Choroid plexus epithelial cell (primary cell): ENCODE measurements at regions not wholly inside any gene's neighbourhood (a gene's known extent, or its start where the extent isn't known, plus 50 kb on each side); places are given as distances from the start of the nearest gene placed in this dataset.
A peak's percentile ranks its signal among the peaks of the same experiment; 100 is the strongest.

Experiments used
- DNase-seq: peaks from one replicate; pipeline ENCODE4 v3.0.0-alpha.2; 2010; ENCODE audit warnings: low read depth
- H3K4me3 ChIP-seq: 2 replicates; pipeline ENCODE4 v1.5.1; 2011; ENCODE audit warnings: low read depth, mild to moderate bottlenecking, control low read depth, low read length, moderate library complexity
- CTCF ChIP-seq: conservative IDR thresholded peaks from 2 replicates; pipeline ENCODE4 v1.5.1; 2011; ENCODE audit warnings: low read depth, mild to moderate bottlenecking, control low read depth, inconsistent platforms, low read length, moderate library complexity

- peak; percentile 15 for DNase-seq
- no peak overlapping the region for H3K4me3 ChIP-seq
- no peak for TF ChIP-seq CTCF
These were observed 349.9 kb downstream of the C12orf50 start for GRCh38 chr12:87679251-87679650.

GRCh38 chr12:87678453-87678852 is 350.7 kb downstream of the C12orf50 start:
- no peak overlapping the region for H3K4me3 ChIP-seq
- peak; percentile 66 for DNase-seq
- no peak for TF ChIP-seq CTCF

GRCh38 chr12:87676731-87677130 is 352.5 kb downstream of the C12orf50 start:
- no peak for DNase-seq
- TF ChIP-seq CTCF = no peak
- H3K4me3 ChIP-seq = no peak overlapping the region

GRCh38 chr12:87671757-87672156 is 357.4 kb downstream of the C12orf50 start:
- DNase-seq = no peak
- TF ChIP-seq CTCF = no peak
- no peak overlapping the region for H3K4me3 ChIP-seq

- H3K4me3 ChIP-seq = no peak overlapping the region
- no peak for DNase-seq
- no peak for TF ChIP-seq CTCF
These were observed 358.8 kb downstream of the C12orf50 start for GRCh38 chr12:87670448-87670847.

- TF ChIP-seq CTCF = peak; percentile 58
- peak; percentile 88 for DNase-seq
These were observed 361.8 kb downstream of the C12orf50 start for GRCh38 chr12:87667378-87667777.

GRCh38 chr12:87661786-87662377 is 367.3 kb downstream of the C12orf50 start:
- TF ChIP-seq CTCF = no peak
- no peak overlapping the region for H3K4me3 ChIP-seq
- no peak for DNase-seq

More at GRCh38 chr12:87667378-87667777, 361.8 kb downstream of the C12orf50 start:
- no peak overlapping the region for H3K4me3 ChIP-seq
